Keratinocyte (primary cell): ENCODE measurements at regions not wholly inside any gene's neighbourhood (a gene's known extent, or its start where the extent isn't known, plus 50 kb on each side); places are given as distances from the start of the nearest gene placed in this dataset.
"Not testable (repeated sequence)": the region's sequence is repeated elsewhere in the genome, so short reads cannot be mapped to it uniquely, and the experiment has no call there.

ENCODE experiments used
- DNase-seq: peaks from one replicate; pipeline ENCODE4 v3.0.0-alpha.2; 2011; ENCODE audit warnings: low read depth, missing footprints, low spot score
- FAIRE-seq: peaks from 2 replicates; lab custom pipeline; 2011; peaks lifted over from hg19 to GRCh38; lab: Jason Lieb, UNC
- H2AFZ ChIP-seq: 2 replicates; pipeline ENCODE4 v1.6.0; 2012; ENCODE audit warnings: low read length, control low read depth, inconsistent platforms; ENCODE audit not compliant: control insufficient read depth
- H3K27ac ChIP-seq: 2 replicates; pipeline ENCODE4 v1.5.1; 2011; ENCODE audit warnings: low read length; ENCODE audit not compliant: control insufficient read depth, insufficient read depth
- H3K27me3 ChIP-seq: 3 replicates; pipeline ENCODE4 v1.6.0; 2011; ENCODE audit warnings: low read length; ENCODE audit not compliant: control insufficient read depth, insufficient read depth; ENCODE audit errors: extremely low read depth
- H3K36me3 ChIP-seq, 2 experiments: 2 replicates in 1 of 2; 3 replicates in 1 of 2; pipeline ENCODE4 v1.5.1; 2011; ENCODE audit warnings: low read length in 2 of 2, mild to moderate bottlenecking in 1 of 2; ENCODE audit not compliant: control insufficient read depth in 2 of 2, insufficient read depth in 2 of 2; ENCODE audit errors: extremely low read depth in 1 of 2
- H3K4me1 ChIP-seq: 3 replicates; pipeline ENCODE4 v1.5.1; 2011; ENCODE audit warnings: low read length; ENCODE audit not compliant: control insufficient read depth, insufficient read depth; ENCODE audit errors: extremely low read depth
- H3K4me2 ChIP-seq: 3 replicates; pipeline ENCODE4 v1.6.0; 2011; ENCODE audit warnings: low read depth, low read length; ENCODE audit not compliant: control insufficient read depth, insufficient read depth; ENCODE audit errors: extremely low read depth
- H3K4me3 ChIP-seq, 3 experiments: fragments of 200-600 bp in 1 of 3; sonication (generic) in 1 of 3; 2 replicates in 2 of 3; 3 replicates in 1 of 3; pipeline ENCODE4 v1.5.1; 2011 to 2016; ENCODE audit warnings: low read length in 3 of 3, mild to moderate bottlenecking in 3 of 3, control low read depth in 2 of 3, inconsistent platforms in 1 of 3, low read depth in 1 of 3, mixed read lengths in 1 of 3, mixed run types in 1 of 3, moderate library complexity in 1 of 3; ENCODE audit not compliant: control insufficient read depth in 2 of 3, insufficient read depth in 2 of 3; ENCODE audit errors: extremely low read depth in 1 of 3
- H3K79me2 ChIP-seq: 2 replicates; pipeline ENCODE4 v1.6.0; 2012; ENCODE audit warnings: low read length; ENCODE audit not compliant: control insufficient read depth, insufficient read depth
- H3K9ac ChIP-seq: 3 replicates; pipeline ENCODE4 v1.6.0; 2011; ENCODE audit warnings: low read length; ENCODE audit not compliant: control insufficient read depth, insufficient read depth; ENCODE audit errors: extremely low read depth
- H3K9me1 ChIP-seq: 3 replicates; pipeline ENCODE4 v1.6.0; 2011; ENCODE audit warnings: low read length; ENCODE audit not compliant: control insufficient read depth, insufficient read depth; ENCODE audit errors: extremely low read depth
- H3K9me3 ChIP-seq: 2 replicates; pipeline ENCODE4 v1.5.1; 2012; ENCODE audit warnings: low read depth, low read length; ENCODE audit not compliant: control insufficient read depth
- H4K20me1 ChIP-seq: 3 replicates; pipeline ENCODE4 v1.6.0; 2011; ENCODE audit warnings: low read length; ENCODE audit not compliant: control insufficient read depth, insufficient read depth; ENCODE audit errors: extremely low read depth
- CTCF ChIP-seq, 3 experiments: IDR thresholded peaks in 1 of 3; conservative IDR thresholded peaks in 1 of 3; optimal IDR thresholded peaks in 1 of 3; 2 replicates in 2 of 3; 3 replicates in 1 of 3; pipeline versions ENCODE3 to v1.5.1; 2011; ENCODE audit warnings: low read length in 3 of 3, mild to moderate bottlenecking in 3 of 3, moderate library complexity in 2 of 3, control low read depth in 1 of 3, inconsistent platforms in 1 of 3; ENCODE audit not compliant: insufficient read depth in 2 of 3; ENCODE audit errors: extremely low read depth in 1 of 3
- dilution Hi-C: fragments of 300-500 bp; cut with MboI; formaldehyde crosslinking; loops from one replicate; pipeline ENCODE4 v1.7.0; 2020; ENCODE audit warnings: low sequenced_read_pairs; ENCODE audit not compliant: extremely low pct_ligation_motif_present

DNA sequence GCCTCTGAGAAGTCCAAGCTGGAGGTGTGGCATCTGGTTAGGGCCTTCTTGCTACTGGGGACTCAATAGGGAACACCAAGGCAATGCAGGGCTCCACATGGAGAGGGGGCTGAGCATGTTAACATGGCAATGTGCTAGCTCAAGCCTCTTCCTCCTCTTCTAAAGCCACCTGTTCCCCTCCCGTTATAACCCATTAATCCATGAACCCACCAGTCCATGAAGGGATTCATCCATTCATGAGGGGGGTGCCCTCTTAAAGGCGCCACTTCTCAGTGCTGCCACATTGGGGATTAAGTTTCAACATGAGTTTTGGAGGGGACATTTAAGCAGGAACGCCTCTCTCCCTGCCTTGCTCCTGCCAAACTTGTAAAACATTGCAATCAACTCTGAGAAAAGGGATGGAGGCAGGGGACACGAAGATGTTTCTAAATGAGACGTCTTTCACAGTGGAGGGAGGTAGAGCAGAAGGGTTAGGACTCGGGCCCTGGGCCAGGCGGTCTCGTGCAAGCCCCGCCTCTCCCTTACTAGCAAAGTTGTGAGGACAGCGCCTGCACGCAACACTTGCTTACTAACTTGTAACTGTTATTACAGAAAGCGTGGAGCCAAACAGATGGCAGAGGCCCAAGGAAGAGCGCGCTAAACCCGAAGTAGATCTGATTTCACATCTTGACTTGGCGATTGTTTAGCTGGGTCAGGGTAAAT is 118.2 kb upstream of the ZNF516 start:
- Histone ChIP-seq H3K27ac (no peak overlapping the region), H3K9me1 (no peaks in the 10 kb centered on the region), H3K4me1 (peaks cover 3% of the 10 kb centered on the region), H3K4me3 (no peak overlapping the region), H3K9ac (no peak overlapping the region), H4K20me1 (no peaks in the 10 kb centered on the region), H3K4me2 (no peak overlapping the region), H3K36me3 (no peaks in the 10 kb centered on the region), H2AFZ (no peak overlapping the region), H3K27me3 (no peaks in the 10 kb centered on the region), H3K79me2 (no peaks in the 10 kb centered on the region), H3K9me3 (no peaks in the 10 kb centered on the region)
- DNase-seq (no peak), FAIRE-seq (no peak)
- dilution Hi-C loops: no loop called here
- TF ChIP-seq CTCF (optimal IDR thresholded peaks at IDR 0.05 in 1 of 3, IDR thresholded peaks at IDR 0.05 in 1 of 3, conservative IDR thresholded peaks at IDR 0.05 in 1 of 3; ENCODE audit: extremely low read depth in 1 of 3, insufficient read depth in 2 of 3, low read length in 3 of 3): no peak

GRCh38 chr18:76611750-76612045 is 116.7 kb upstream of the ZNF516 start:
- H3K36me3 ChIP-seq, H3K9ac ChIP-seq, H3K79me2 ChIP-seq, H4K20me1 ChIP-seq, H3K9me1 ChIP-seq, H3K27ac ChIP-seq, H3K4me1 ChIP-seq, dilution Hi-C loops, H2AFZ ChIP-seq, FAIRE-seq, H3K27me3 ChIP-seq, H3K9me3 ChIP-seq, H3K4me3 ChIP-seq, H3K4me2 ChIP-seq, DNase-seq: not testable (repeated sequence)
